HG03565 (cell line): ENCODE measurements at regions not wholly inside any gene's neighbourhood (a gene's known extent, or its start where the extent isn't known, plus 50 kb on each side); places are given as distances from the start of the nearest gene placed in this dataset.

ENCODE experiments used
- ATAC-seq: cut with Tn5 transposase; IDR thresholded peaks from one replicate; pipeline ENCODE4 v1.9.1; 2021; ENCODE audit warnings: mild to moderate bottlenecking, moderate library complexity; ENCODE audit not compliant: unreplicated experiment

- no peak for ATAC-seq
Observed at GRCh38 chr2:65863713-65864112, 431.3 kb upstream of the SPRED2 start.

- no peak for ATAC-seq
Observed at GRCh38 chr2:65856928-65857327, 424.5 kb upstream of the SPRED2 start.

GRCh38 chr2:65856423-65856822 is 424.0 kb upstream of the SPRED2 start:
- ATAC-seq: no peak

GRCh38 chr2:65850695-65851094 is 418.3 kb upstream of the SPRED2 start:
- ATAC-seq: no peak

GRCh38 chr2:65846989-65847678 is 414.7 kb upstream of the SPRED2 start:
- no peak for ATAC-seq

GRCh38 chr2:65845442-65846182 is 413.2 kb upstream of the SPRED2 start:
- ATAC-seq: no peak

GRCh38 chr2:65842104-65842503 is 409.7 kb upstream of the SPRED2 start:
- no peak for ATAC-seq

- no peak for ATAC-seq
Observed at GRCh38 chr2:65835975-65836549, 403.7 kb upstream of the SPRED2 start.

- ATAC-seq: no peak
Observed at GRCh38 chr2:65834771-65835475, 402.5 kb upstream of the SPRED2 start.

GRCh38 chr2:65834062-65834461 is 401.7 kb upstream of the SPRED2 start:
- ATAC-seq: no peak

GRCh38 chr2:65831509-65831908 is 399.1 kb upstream of the SPRED2 start:
- no peak for ATAC-seq

GRCh38 chr2:65826567-65826966 is 394.2 kb upstream of the SPRED2 start:
- ATAC-seq: no peak

GRCh38 chr2:65823511-65823910 is 391.1 kb upstream of the SPRED2 start:
- no peak for ATAC-seq

GRCh38 chr2:65820454-65820853 is 388.1 kb upstream of the SPRED2 start:
- ATAC-seq: no peak

GRCh38 chr2:65819963-65820362 is 387.6 kb upstream of the SPRED2 start:
- no peak for ATAC-seq

- ATAC-seq: no peak
Observed at GRCh38 chr2:65818873-65819451, 386.6 kb upstream of the SPRED2 start.

- ATAC-seq: no peak
Observed at GRCh38 chr2:65813631-65814173, 381.3 kb upstream of the SPRED2 start.

- no peak for ATAC-seq
Observed at GRCh38 chr2:65812887-65813286, 380.5 kb upstream of the SPRED2 start.

- no peak for ATAC-seq
Observed at GRCh38 chr2:65807942-65808341, 375.5 kb upstream of the SPRED2 start.

- ATAC-seq: no peak
Observed at GRCh38 chr2:65804777-65805176, 372.4 kb upstream of the SPRED2 start.
